GM12865 (cell line): ENCODE measurements at regions not wholly inside any gene's neighbourhood (a gene's known extent, or its start where the extent isn't known, plus 50 kb on each side); places are given as distances from the start of the nearest gene placed in this dataset.

Experiments
- DNase-seq: peaks from one replicate; pipeline ENCODE4 v3.0.0; 2010; ENCODE audit warnings: low read depth
- H3K4me3 ChIP-seq: 2 replicates; pipeline ENCODE4 v1.5.1; 2011; ENCODE audit warnings: mild to moderate bottlenecking, low read depth, low read length, control low read depth
- TF ChIP-seq, protein P1 (sequence below): IDR thresholded peaks from 2 replicates; pipeline ENCODE4 v1.5.1; 2011; ENCODE audit warnings: low read length, control low read depth, low read depth, inconsistent platforms; ENCODE audit not compliant: insufficient read depth; ENCODE audit errors: missing control alignments

DNA sequence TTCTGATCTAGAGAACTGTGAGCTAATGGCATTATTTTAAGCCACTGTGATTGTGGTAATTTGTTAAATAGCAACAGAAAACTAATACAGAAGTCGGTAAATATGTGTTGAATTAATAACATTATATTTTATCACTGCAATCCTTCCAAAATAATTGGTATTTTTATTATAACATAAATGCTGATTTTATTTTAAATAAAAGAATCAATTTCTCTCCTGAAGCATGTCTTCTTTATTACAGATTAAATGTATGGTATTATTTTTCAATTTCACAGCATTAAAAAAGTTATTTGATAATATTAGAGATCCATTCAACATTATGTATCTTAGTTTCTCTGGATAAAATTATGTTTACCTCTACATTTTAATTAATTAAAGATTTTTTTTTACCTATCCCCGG lies 165.5 kb upstream of the EDIL3 start:
- no peak for DNase-seq
- TF ChIP-seq, protein P1, sequence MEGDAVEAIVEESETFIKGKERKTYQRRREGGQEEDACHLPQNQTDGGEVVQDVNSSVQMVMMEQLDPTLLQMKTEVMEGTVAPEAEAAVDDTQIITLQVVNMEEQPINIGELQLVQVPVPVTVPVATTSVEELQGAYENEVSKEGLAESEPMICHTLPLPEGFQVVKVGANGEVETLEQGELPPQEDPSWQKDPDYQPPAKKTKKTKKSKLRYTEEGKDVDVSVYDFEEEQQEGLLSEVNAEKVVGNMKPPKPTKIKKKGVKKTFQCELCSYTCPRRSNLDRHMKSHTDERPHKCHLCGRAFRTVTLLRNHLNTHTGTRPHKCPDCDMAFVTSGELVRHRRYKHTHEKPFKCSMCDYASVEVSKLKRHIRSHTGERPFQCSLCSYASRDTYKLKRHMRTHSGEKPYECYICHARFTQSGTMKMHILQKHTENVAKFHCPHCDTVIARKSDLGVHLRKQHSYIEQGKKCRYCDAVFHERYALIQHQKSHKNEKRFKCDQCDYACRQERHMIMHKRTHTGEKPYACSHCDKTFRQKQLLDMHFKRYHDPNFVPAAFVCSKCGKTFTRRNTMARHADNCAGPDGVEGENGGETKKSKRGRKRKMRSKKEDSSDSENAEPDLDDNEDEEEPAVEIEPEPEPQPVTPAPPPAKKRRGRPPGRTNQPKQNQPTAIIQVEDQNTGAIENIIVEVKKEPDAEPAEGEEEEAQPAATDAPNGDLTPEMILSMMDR = no peak
- H3K4me3 ChIP-seq = no peak overlapping the region

DNA sequence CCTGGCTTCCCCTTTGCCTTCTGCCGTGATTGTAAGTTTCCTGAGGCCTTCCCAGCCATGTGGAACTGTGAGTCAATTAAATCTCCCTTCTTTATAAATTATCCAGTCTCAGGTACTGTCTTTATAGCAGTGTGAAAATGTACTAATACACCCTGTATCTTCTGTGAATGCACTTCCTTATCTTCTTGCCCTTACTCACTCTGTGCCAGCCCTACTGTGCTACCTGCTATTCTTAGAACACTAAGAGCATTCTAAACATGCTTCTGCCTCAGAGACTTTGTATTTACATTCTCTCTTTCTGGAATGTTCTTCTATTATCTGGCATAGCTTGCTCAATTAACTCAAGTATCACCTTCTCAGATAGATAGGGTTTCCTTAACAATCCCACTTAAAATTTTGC lies 164.4 kb upstream of the EDIL3 start:
- no peak overlapping the region for H3K4me3 ChIP-seq
- TF ChIP-seq, protein P1 = no peak
- DNase-seq = no peak

DNA sequence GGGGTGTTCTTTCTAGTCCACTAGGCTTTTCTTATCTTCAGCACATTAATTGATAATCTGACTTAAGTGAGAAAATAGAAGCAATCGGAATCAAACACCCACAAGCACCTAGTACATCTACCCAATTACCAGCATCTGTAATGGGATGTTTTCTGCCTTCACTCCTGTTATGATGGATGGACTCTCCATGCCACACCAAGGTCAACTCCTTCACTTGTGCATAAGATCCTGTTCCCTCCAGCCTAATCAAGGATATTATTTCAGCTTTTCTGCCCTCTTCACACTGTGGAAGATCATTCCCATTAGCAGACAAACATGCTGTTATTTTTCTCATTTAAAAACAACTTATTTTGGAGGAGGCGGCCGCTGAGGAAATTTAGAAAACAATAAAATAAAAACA lies 162.0 kb upstream of the EDIL3 start:
- no peak overlapping the region for H3K4me3 ChIP-seq
- DNase-seq = no peak
- TF ChIP-seq, protein P1 = no peak

DNA sequence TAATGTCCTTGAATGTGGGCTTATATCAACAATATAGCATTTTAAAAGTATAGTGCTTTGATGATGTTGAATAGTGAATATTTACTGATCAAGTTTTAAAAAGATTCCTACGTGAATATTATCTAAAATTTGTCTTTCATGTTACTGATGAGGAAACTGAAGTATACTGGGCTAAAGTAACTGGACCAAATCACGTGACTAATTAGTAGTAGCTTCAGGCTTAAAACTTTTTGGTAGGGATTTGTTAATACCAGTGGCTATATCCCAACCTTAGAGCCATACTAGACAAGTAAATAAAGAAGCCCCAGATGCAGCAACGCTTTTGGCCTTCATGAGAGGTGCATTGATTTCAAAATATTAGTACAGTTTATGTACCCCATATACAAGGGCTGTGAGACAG lies 152.1 kb upstream of the EDIL3 start:
- H3K4me3 ChIP-seq = no peak overlapping the region
- TF ChIP-seq, protein P1 = no peak
- DNase-seq = no peak

DNA sequence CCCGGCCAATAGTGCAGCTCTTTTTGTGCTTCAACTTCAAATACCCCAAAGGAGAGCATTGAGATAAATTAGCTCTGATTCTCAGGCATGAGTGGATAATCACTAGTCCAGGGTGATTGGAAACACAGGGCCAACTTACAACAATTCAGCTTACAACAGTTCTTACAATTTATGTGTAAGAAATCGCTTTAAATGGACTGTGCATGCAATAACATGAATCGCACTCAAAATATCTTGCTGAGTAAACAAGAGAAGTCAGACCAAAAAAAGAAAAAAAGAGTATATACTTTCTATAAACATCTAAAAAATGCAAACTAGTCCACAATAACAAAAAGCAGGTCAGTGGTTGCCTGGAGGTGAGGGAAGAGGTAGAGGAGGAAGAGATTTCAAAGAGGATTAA lies 150.6 kb upstream of the EDIL3 start:
- no peak overlapping the region for H3K4me3 ChIP-seq
- TF ChIP-seq, protein P1 = no peak
- no peak for DNase-seq

DNA sequence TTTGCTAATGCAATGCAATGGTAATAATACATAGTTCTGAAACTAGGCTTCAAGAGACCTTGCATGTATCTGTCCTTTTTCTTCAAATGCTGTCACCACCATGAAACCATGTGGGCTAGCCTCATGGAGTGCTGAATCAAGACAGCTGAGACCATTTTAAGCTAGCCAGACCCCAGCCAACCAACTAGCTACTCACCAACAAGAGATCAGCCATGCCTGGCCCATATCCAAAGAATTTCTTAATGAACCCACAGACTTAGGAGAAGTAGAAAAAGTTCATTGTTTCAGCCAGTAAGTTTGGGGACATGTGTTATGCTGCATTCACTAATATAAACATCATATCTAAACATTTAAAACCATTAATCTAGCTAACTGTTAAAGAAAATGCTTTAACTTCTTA lies 139.8 kb upstream of the EDIL3 start:
- no peak overlapping the region for H3K4me3 ChIP-seq
- TF ChIP-seq, protein P1 = no peak
- DNase-seq = no peak

DNA sequence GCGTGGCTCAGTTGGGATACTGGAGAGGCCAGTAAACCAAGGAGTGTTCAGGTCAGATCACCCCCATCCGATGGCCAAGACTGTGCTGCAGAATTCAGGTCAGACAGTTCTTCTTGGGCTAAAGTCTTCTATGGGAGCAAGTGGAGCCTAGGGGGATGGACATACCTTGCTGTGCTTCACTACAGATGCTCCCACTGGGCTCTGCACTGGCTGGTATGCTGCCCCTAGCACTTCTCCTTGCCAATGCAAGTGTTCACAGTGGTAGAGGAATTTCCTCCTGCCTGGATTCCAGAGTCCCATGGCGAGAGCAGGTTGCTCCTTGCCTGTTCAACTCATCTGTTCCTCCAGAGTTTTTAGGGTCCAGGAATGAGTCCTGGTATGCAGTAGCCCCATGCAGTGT lies 134.2 kb upstream of the EDIL3 start:
- H3K4me3 ChIP-seq = no peak overlapping the region
- TF ChIP-seq, protein P1 = no peak
- no peak for DNase-seq
